Gastrocnemius medialis (tissue), 4 donors: ENCODE measurements at regions not wholly inside any gene's neighbourhood (a gene's known extent, or its start where the extent isn't known, plus 50 kb on each side); places are given as distances from the start of the nearest gene placed in this dataset.

Source experiments
- ATAC-seq, 2 donors: fragments of 150-250 bp; one replicate each; pipeline ENCODE4 v1.9.1; 2016
- DNase-seq, 2 donors: peaks; one replicate each; pipeline ENCODE4 v3.0.0-alpha.2; 2019
- H3K27ac ChIP-seq, 4 donors: fragments of 200-600 bp; sonication (generic); 1 replicate in 1 of 4; 2 replicates in 3 of 4; pipeline ENCODE4 v1.5.1; 2016 to 2018; ENCODE audit warnings: mild to moderate bottlenecking in 2 of 4, moderate library complexity in 1 of 4
- H3K27me3 ChIP-seq, 3 donors: fragments of 200-600 bp; sonication (generic) in 2 of 3; 1 replicate in 1 of 3; 2 replicates in 2 of 3; pipeline versions ENCODE4 v1.5.1 to v1.6.0; 2016 to 2019; ENCODE audit warnings: mild to moderate bottlenecking in 1 of 3, moderate library complexity in 1 of 3
- H3K36me3 ChIP-seq, 2 donors: fragments of 200-600 bp; sonication (generic) in 1 of 2; one replicate each; pipeline ENCODE4 v1.5.1; 2017 to 2018
- H3K4me1 ChIP-seq, 2 donors: fragments of 200-600 bp; sonication (generic) in 1 of 2; one replicate each; pipeline ENCODE4 v1.5.1; 2016 to 2017; ENCODE audit warnings: mild to moderate bottlenecking in 2 of 2
- H3K4me3 ChIP-seq, 4 donors: fragments of 200-600 bp; sonication (generic) in 3 of 4; 1 replicate in 1 of 4; 2 replicates in 3 of 4; pipeline ENCODE4 v1.5.1; 2016 to 2019; ENCODE audit warnings: mild to moderate bottlenecking in 2 of 4
- H3K9me3 ChIP-seq, 3 donors: fragments of 200-600 bp; sonication (generic) in 2 of 3; 1 replicate in 1 of 3; 2 replicates in 2 of 3; pipeline ENCODE4 v1.5.1; 2016 to 2019
- CTCF ChIP-seq, 5 experiments: fragments of 450-650 bp in 3 of 5; fragments of 200-600 bp in 2 of 5; sonication (generic) in 2 of 5; IDR thresholded peaks in 4 of 5; conservative IDR thresholded peaks in 1 of 5; 1 replicate in 4 of 5; 2 replicates in 1 of 5; pipeline ENCODE4 v1.5.1; 2016 to 2019; ENCODE audit warnings: antibody characterized with exemption in 5 of 5, mild to moderate bottlenecking in 3 of 5, moderate library complexity in 3 of 5
- POLR2A ChIP-seq, 2 donors: fragments of 450-650 bp; IDR thresholded peaks; one replicate each; pipeline ENCODE4 v1.6.1; 2017; ENCODE audit warnings: antibody characterized with exemption in 2 of 2, mild to moderate bottlenecking in 2 of 2, moderate library complexity in 2 of 2
- in situ Hi-C, 4 donors: fragments of 200-750 bp; cut with MboI; loops; one replicate each; pipeline versions ENCODE4 v1.15.0 to v1.8.0; 2017; ENCODE audit warnings: low sequenced_read_pairs in 4 of 4
- intact Hi-C: fragments of 100-400 bp; cut with DNase I; formaldehyde crosslinking; loops from one replicate; pipeline ENCODE4 v1.15.1; 2023; ENCODE audit warnings: low total_unique reads

- H3K4me1 ChIP-seq, result no peaks in the 10 kb centered on the region
- no peak overlapping the region for H3K4me3 ChIP-seq
- intact Hi-C loops, result no loop called here
- H3K36me3 ChIP-seq, result no peaks in the 10 kb centered on the region
- no peak overlapping the region for H3K27ac ChIP-seq
- no peaks in the 10 kb centered on the region for H3K9me3 ChIP-seq
- H3K27me3 ChIP-seq, result peaks cover 34 to 46% (median 36%) of the 10 kb centered on the region in 3 donors
- TF ChIP-seq POLR2A (IDR thresholded peaks at IDR 0.05) (no peak), CTCF (IDR thresholded peaks at IDR 0.05 in 4 of 5, conservative IDR thresholded peaks at IDR 0.05 in 1 of 5) (no peak)
- DNase-seq (no peak), ATAC-seq (no peak)
- in situ Hi-C loops, result no loop called here
Observed at GRCh38 chr1:18556364-18556763, 74.3 kb upstream of the PAX7 start.

DNA sequence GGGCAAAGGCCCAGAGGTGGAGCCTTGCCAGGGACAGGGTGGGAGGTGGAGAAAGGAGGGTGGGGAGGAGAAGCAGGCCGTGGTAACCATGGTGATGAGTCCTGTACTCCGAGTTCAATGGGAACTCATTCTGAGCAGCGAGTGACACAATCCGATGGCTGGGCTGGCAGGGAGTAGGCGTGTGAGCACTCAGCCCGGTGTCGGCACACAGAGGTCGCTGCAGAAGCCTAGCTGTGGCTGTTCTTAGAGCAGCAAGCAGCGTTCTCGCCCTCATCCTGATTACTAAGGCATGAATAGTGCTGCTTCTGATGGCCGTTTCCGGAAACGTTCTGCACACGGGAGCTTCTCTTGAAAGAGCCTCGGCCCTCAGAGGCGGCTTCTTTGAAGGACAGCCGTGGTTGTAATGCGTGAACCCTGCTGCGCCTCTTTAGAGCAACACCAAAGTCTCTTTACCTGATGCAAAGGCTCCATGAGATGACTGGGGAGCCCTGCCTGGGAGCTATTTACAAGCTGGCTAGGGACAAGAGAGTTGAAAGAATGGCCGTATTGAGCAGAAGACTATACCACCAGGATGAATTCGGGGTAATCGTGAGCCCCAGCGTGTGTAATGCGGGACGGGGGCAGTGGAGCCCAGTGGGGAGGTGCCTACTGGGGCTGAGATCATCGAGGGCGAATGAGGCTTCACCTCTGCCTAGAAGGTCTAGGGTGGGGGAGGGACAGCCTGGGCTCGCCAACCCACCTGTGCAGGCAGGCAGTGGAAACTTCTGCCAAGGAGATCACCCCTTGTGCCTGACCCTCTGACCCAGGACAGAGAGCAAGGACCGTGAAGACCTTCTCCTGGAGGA, 72.8 kb upstream of the PAX7 start:
- no peaks in the 10 kb centered on the region for H3K9me3 ChIP-seq
- no peak overlapping the region for H3K4me3 ChIP-seq
- no peaks in the 10 kb centered on the region for H3K4me1 ChIP-seq
- TF ChIP-seq POLR2A (IDR thresholded peaks at IDR 0.05) (no peak), CTCF (IDR thresholded peaks at IDR 0.05 in 4 of 5, conservative IDR thresholded peaks at IDR 0.05 in 1 of 5) (no peak)
- intact Hi-C loops (no loop called here), in situ Hi-C loops (no loop called here)
- H3K36me3 ChIP-seq, result no peaks in the 10 kb centered on the region
- no peak overlapping the region for H3K27ac ChIP-seq
- H3K27me3 ChIP-seq, result peaks cover 35 to 59% (median 41%) of the 10 kb centered on the region in 3 donors
- DNase-seq (no peak), ATAC-seq (no peak)

- no peak for TF ChIP-seq POLR2A (IDR thresholded peaks at IDR 0.05)
- no peak for TF ChIP-seq CTCF (IDR thresholded peaks at IDR 0.05 in 4 of 5, conservative IDR thresholded peaks at IDR 0.05 in 1 of 5)
- H3K4me3 ChIP-seq, result no peak overlapping the region
- intact Hi-C loops, result no loop called here
- ATAC-seq (no peak), DNase-seq (no peak)
- no peak overlapping the region for H3K27ac ChIP-seq
- H3K4me1 ChIP-seq, result no peaks in the 10 kb centered on the region
- in situ Hi-C loops, result no loop called here
- no peaks in the 10 kb centered on the region for H3K9me3 ChIP-seq
- peaks cover 35 to 58% (median 37%) of the 10 kb centered on the region in 3 donors for H3K27me3 ChIP-seq
- H3K36me3 ChIP-seq, result no peaks in the 10 kb centered on the region
Observed at GRCh38 chr1:18560692-18561091, 70.0 kb upstream of the PAX7 start.

GRCh38 chr1:18561967-18562366, 68.7 kb upstream of the PAX7 start:
- Histone ChIP-seq H3K27me3 (peaks cover 31 to 49% (median 32%) of the 10 kb centered on the region in 3 donors), H3K9me3 (no peaks in the 10 kb centered on the region), H3K4me3 (no peak overlapping the region), H3K27ac (no peak overlapping the region), H3K4me1 (no peaks in the 10 kb centered on the region), H3K36me3 (no peaks in the 10 kb centered on the region)
- in situ Hi-C loops, result no loop called here
- no peak for TF ChIP-seq CTCF (IDR thresholded peaks at IDR 0.05 in 4 of 5, conservative IDR thresholded peaks at IDR 0.05 in 1 of 5)
- DNase-seq (no peak), ATAC-seq (no peak)
- intact Hi-C loops, result no loop called here
